AG04450 (cell line): ENCODE measurements at regions not wholly inside any gene's neighbourhood (a gene's known extent, or its start where the extent isn't known, plus 50 kb on each side); places are given as distances from the start of the nearest gene placed in this dataset.

ENCODE experiments used
- CTCF ChIA-PET: fragments of 300-600, 350-600 bp; formaldehyde crosslinking; extraction: SDS; loops from one replicate; lab custom pipeline; 2022; ENCODE audit warnings: antibody characterized with exemption, inconsistent platforms; lab: Charles Lee
- POLR2A ChIA-PET: fragments of 350-600 bp; formaldehyde crosslinking; extraction: SDS; loops from one replicate; lab custom pipeline; 2021; ENCODE audit warnings: antibody characterized with exemption, inconsistent platforms; lab: Yijun Ruan, JAX
- DNase-seq: peaks from one replicate; pipeline ENCODE4 v3.0.0-alpha.2; 2011; ENCODE audit warnings: low read depth, low spot score
- H3K27ac ChIP-seq: one replicate; pipeline ENCODE4 v1.5.1; 2012; ENCODE audit warnings: low read depth, low read length, control low read depth
- H3K27me3 ChIP-seq: one replicate; pipeline ENCODE4 v1.6.0; 2012; ENCODE audit warnings: low read length; ENCODE audit not compliant: control insufficient read depth, insufficient read depth
- H3K4me3 ChIP-seq: 2 replicates; pipeline ENCODE4 v1.5.1; 2011; ENCODE audit warnings: mild to moderate bottlenecking, low read depth, low read length, control low read depth
- H3K9me3 ChIP-seq: 2 replicates; pipeline ENCODE4 v1.5.1; 2012; ENCODE audit warnings: low read length; ENCODE audit not compliant: control insufficient read depth, insufficient read depth
- TF ChIP-seq, protein P1 (sequence below): IDR thresholded peaks from 2 replicates; pipeline ENCODE4 v1.5.1; 2011; ENCODE audit warnings: low read depth, low read length, control low read depth, inconsistent platforms

DNA sequence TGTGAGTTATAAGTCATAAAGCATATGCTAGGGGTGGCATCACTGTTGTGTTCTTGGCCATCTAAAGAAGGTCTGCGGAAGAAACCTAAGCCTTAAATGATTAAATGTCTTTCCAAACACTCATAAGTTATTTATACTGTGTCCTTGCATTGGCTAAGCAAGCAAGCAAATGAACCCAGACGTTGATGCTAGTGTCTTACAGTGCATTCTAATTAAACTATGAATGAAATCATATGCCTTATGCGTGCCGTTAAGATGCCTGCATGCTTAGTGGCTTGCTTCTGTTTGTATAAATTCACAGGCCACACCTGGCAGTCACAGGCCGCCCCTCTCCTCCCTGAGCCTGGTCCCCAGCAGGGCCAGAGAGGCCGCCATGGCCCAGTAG, 49.9 kb downstream of the RIN2 start:
- no peaks in the 10 kb centered on the region; the same call in 1 of the 2 replicates for H3K9me3 ChIP-seq
- TF ChIP-seq, protein P1, sequence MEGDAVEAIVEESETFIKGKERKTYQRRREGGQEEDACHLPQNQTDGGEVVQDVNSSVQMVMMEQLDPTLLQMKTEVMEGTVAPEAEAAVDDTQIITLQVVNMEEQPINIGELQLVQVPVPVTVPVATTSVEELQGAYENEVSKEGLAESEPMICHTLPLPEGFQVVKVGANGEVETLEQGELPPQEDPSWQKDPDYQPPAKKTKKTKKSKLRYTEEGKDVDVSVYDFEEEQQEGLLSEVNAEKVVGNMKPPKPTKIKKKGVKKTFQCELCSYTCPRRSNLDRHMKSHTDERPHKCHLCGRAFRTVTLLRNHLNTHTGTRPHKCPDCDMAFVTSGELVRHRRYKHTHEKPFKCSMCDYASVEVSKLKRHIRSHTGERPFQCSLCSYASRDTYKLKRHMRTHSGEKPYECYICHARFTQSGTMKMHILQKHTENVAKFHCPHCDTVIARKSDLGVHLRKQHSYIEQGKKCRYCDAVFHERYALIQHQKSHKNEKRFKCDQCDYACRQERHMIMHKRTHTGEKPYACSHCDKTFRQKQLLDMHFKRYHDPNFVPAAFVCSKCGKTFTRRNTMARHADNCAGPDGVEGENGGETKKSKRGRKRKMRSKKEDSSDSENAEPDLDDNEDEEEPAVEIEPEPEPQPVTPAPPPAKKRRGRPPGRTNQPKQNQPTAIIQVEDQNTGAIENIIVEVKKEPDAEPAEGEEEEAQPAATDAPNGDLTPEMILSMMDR = no peak
- ChIA-PET POLR2A (interaction anchor here (0.6 to 2.1 kb wide), 5 partner anchors 9 to 81 kb away, joined by 3 to 9 read pairs (median 3); no protein-coding TSS in a partner anchor), CTCF (interaction anchor here (1.1 to 2.1 kb wide), 2 partner anchors 23 to 187 kb away, joined by 6 to 7 read pairs; no protein-coding TSS in a partner anchor)
- peak overlapping the region; percentile 81 for H3K27ac ChIP-seq
- DNase-seq = no peak
- no peak overlapping the region for H3K4me3 ChIP-seq
- H3K27me3 ChIP-seq = no peaks in the 10 kb centered on the region

DNA sequence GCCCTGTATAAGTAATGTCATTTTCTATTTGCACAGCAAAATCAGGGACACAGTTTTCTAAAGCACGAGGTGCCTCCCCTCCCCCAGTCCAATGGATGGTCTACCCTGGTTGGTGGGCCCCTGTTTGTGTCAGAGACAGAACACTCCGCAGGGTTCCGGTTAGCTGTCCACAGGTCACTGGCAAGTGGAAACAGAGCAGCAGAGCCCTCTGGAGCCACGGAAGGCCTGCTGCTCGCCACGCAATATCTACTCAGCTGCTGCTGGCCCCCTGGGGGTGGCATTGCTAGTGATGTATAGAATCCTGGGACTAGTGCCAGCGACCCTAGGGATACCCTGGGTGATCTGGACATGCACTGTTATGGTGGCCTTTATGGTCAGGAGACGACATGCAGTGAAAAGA, 50.4 kb downstream of the RIN2 start:
- no peak for DNase-seq
- Histone ChIP-seq H3K27me3 (no peaks in the 10 kb centered on the region), H3K4me3 (no peak overlapping the region), H3K27ac (peak overlapping the region; percentile 81), H3K9me3 (no peaks in the 10 kb centered on the region; the same call in 1 of the 2 replicates)
- TF ChIP-seq, protein P1 = no peak
- ChIA-PET CTCF (no interaction called here), POLR2A (interaction anchor here (0.6 to 2.1 kb wide), 4 partner anchors 8 to 81 kb away, joined by 3 to 9 read pairs (median 4); no protein-coding TSS in a partner anchor)

DNA sequence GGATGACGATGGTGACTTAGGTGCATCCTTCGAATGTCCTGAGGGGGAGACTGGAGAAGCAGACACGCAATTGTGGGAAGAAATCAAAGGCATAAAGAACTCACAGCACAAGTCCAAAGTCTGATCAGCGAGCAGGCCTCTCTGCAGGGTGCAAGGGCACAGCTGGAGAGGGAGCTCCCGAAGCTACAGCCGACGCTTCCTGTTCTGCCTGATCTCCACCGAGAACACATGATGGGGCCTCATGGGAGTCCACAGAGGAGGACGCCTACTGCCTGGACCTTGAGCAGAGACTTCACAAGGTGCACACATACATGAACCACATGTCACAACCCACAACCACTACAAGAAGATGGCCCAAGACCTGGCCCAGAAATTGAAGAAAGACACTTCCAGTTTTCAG, 51.4 kb downstream of the RIN2 start:
- ChIA-PET POLR2A (no interaction called here), CTCF (no interaction called here)

DNA sequence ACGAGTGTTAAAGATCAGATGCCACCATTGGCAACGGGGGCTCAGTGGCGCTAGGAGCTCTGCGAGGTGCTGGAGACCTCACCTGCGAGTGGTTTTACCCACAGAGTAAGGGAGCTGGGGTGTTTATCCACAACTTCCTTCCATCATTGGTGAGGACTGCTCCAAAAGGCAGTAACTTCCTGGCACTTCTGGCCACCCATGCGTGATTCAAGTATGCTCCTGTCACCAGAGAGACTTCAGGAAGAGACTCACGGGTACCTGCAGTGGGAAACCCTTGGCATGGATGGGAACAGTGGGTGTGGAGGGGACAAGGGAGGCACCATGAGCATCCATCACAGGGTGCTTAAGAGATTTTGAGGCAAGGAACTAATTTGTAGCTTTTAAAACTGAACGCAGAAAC, 53.2 kb downstream of the RIN2 start:
- ChIA-PET POLR2A (interaction anchor here (0.6 to 1.8 kb wide), 3 partner anchors 25 to 163 kb away, joined by 3 to 6 read pairs (median 3); no protein-coding TSS in a partner anchor), CTCF (interaction anchor here (0.6 to 1.5 kb wide), 4 partner anchors 22 to 75 kb away, joined by 3 to 5 read pairs (median 4); no protein-coding TSS in a partner anchor)
- H3K27me3 ChIP-seq = no peaks in the 10 kb centered on the region
- H3K9me3 ChIP-seq = no peaks in the 10 kb centered on the region; the same call in 1 of the 2 replicates
- TF ChIP-seq, protein P1 = no peak
- H3K4me3 ChIP-seq = no peak overlapping the region
- no peak for DNase-seq
- H3K27ac ChIP-seq = peak overlapping the region; percentile 59

More for the DNA sequence above, 51.4 kb downstream of the RIN2 start:
- Histone ChIP-seq H3K4me3 (no peak overlapping the region), H3K27ac (no peak overlapping the region), H3K27me3 (no peaks in the 10 kb centered on the region), H3K9me3 (no peaks in the 10 kb centered on the region; the same call in 1 of the 2 replicates)
- TF ChIP-seq, protein P1 = no peak
- DNase-seq = no peak

DNA sequence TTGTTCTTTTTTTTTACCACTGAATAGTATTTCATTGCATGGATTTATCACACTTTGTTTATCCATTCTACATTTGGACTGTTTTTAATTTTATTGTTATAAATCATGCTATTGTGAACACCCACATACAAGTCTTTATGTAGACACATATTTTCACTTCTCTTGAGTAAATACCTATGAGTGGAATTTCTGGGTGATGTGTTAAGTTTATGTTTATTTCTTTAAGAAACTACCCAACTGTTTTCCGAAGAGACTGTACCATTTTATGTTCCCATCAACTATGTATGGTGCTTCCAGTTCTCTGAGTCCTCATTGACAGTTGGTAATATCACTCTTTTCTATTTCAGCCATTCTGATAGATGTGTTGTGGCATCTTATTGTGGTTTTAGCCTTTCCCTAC, 54.0 kb downstream of the RIN2 start:
- TF ChIP-seq, protein P1 = no peak
- Histone ChIP-seq H3K9me3 (no peaks in the 10 kb centered on the region; the same call in 1 of the 2 replicates), H3K27ac (peak overlapping the region; percentile 58), H3K27me3 (no peaks in the 10 kb centered on the region), H3K4me3 (no peak overlapping the region)
- ChIA-PET CTCF (interaction anchor here (0.6 to 1.5 kb wide), 2 partner anchors 23 to 27 kb away, joined by 3 read pairs; no protein-coding TSS in a partner anchor), POLR2A (interaction anchor here (0.6 to 1.8 kb wide), 3 partner anchors 26 to 163 kb away, joined by 3 to 6 read pairs (median 3); no protein-coding TSS in a partner anchor)
- DNase-seq = peak; percentile 32
